MV-4-11 (cell line): ENCODE measurements at regions not wholly inside any gene's neighbourhood (a gene's known extent, or its start where the extent isn't known, plus 50 kb on each side); places are given as distances from the start of the nearest gene placed in this dataset.
A peak's percentile ranks its signal among the peaks of the same experiment; 100 is the strongest.

Experiments used
- DNase-seq: peaks from one replicate; lab custom pipeline; 2025; lab: John Stamatoyannopoulos, UW

- DNase-seq = no peak
Measured at GRCh38 chr2:53259395-53260009, 508.1 kb upstream of the CHAC2 start.

GRCh38 chr2:53257287-53257686 lies 510.3 kb upstream of the CHAC2 start:
- DNase-seq = no peak

- no peak for DNase-seq
Measured at GRCh38 chr2:53253244-53253643, 514.4 kb upstream of the CHAC2 start.

GRCh38 chr2:53252115-53252514 lies 515.5 kb upstream of the CHAC2 start:
- no peak for DNase-seq

GRCh38 chr2:53247956-53248735 lies 519.5 kb upstream of the CHAC2 start:
- no peak for DNase-seq

- no peak for DNase-seq
Measured at GRCh38 chr2:53243430-53243829, 524.2 kb upstream of the CHAC2 start.

GRCh38 chr2:53242090-53242489 lies 525.5 kb upstream of the CHAC2 start:
- DNase-seq = no peak

GRCh38 chr2:53235836-53236582 lies 531.6 kb upstream of the CHAC2 start:
- no peak for DNase-seq

GRCh38 chr2:53234548-53234903 lies 533.1 kb upstream of the CHAC2 start:
- no peak for DNase-seq

- no peak for DNase-seq
Measured at GRCh38 chr2:53233759-53234547, 533.7 kb upstream of the CHAC2 start.

- no peak for DNase-seq
Measured at GRCh38 chr2:53231908-53232307, 535.7 kb upstream of the CHAC2 start.

- DNase-seq = no peak
Measured at GRCh38 chr2:53230691-53231090, 536.9 kb upstream of the CHAC2 start.

- no peak for DNase-seq
Measured at GRCh38 chr2:53227535-53227934, 540.1 kb upstream of the CHAC2 start.

GRCh38 chr2:53220969-53221368 lies 546.6 kb upstream of the CHAC2 start:
- DNase-seq = peak; percentile 87

GRCh38 chr2:53217250-53217649 lies 550.4 kb upstream of the CHAC2 start:
- DNase-seq = no peak

- DNase-seq = no peak
Measured at GRCh38 chr2:53216805-53217204, 550.8 kb upstream of the CHAC2 start.

- no peak for DNase-seq
Measured at GRCh38 chr2:53212576-53212975, 555.0 kb upstream of the CHAC2 start.

GRCh38 chr2:53211201-53211774 lies 556.3 kb upstream of the CHAC2 start:
- DNase-seq = no peak

GRCh38 chr2:53210538-53210937 lies 557.1 kb upstream of the CHAC2 start:
- no peak for DNase-seq

GRCh38 chr2:53209679-53210458 lies 557.7 kb upstream of the CHAC2 start:
- no peak for DNase-seq

- DNase-seq = no peak
Measured at GRCh38 chr2:53208815-53209214, 558.8 kb upstream of the CHAC2 start.
